Kidney (tissue), 13 donors: ENCODE measurements at regions not wholly inside any gene's neighbourhood (a gene's known extent, or its start where the extent isn't known, plus 50 kb on each side); places are given as distances from the start of the nearest gene placed in this dataset.
A peak's percentile ranks its signal among the peaks of the same experiment; 100 is the strongest.

Experiments
- DNase-seq, 5 donors: peaks; one replicate each; pipeline ENCODE4 v3.0.0-alpha.2; 2013 to 2020
- FAIRE-seq: peaks from 2 replicates; lab custom pipeline; 2012; peaks lifted over from hg19 to GRCh38; lab: Jason Lieb, UNC
- H3K27ac ChIP-seq, 2 donors: one replicate each; pipeline ENCODE4 v1.7.0; 2013; ENCODE audit warnings: low read depth in 2 of 2, low read length in 2 of 2, inconsistent platforms in 1 of 2
- H3K27me3 ChIP-seq: one replicate; pipeline ENCODE4 v1.7.1; 2013; ENCODE audit warnings: low read length, inconsistent platforms; ENCODE audit not compliant: control insufficient read depth, insufficient read depth
- H3K36me3 ChIP-seq, 3 donors: one replicate each; pipeline versions ENCODE4 v1.7.0 to v1.7.1; 2013; ENCODE audit warnings: low read length in 3 of 3, control low read depth in 1 of 3, inconsistent platforms in 1 of 3; ENCODE audit not compliant: insufficient read depth in 3 of 3, control insufficient read depth in 2 of 3
- H3K4me1 ChIP-seq, 3 donors: one replicate each; pipeline versions ENCODE4 v1.7.0 to v1.7.1; 2013; ENCODE audit warnings: low read length in 3 of 3, inconsistent platforms in 1 of 3, low read depth in 1 of 3; ENCODE audit not compliant: control insufficient read depth in 2 of 3, insufficient read depth in 2 of 3
- H3K4me3 ChIP-seq, 3 donors: one replicate each; pipeline versions ENCODE4 v1.7.0 to v1.8.1; 2013; ENCODE audit warnings: low read length in 3 of 3, control low read depth in 1 of 3, inconsistent platforms in 1 of 3
- H3K9ac ChIP-seq, 3 donors: one replicate each; pipeline versions ENCODE4 v1.7.0 to v1.7.1; 2013; ENCODE audit warnings: low read length in 3 of 3, control low read depth in 1 of 3, inconsistent platforms in 1 of 3
- H3K9me3 ChIP-seq, 3 donors: one replicate each; pipeline versions ENCODE4 v1.7.0 to v1.7.1; 2013; ENCODE audit warnings: low read length in 3 of 3, control low read depth in 1 of 3, inconsistent platforms in 1 of 3; ENCODE audit not compliant: control insufficient read depth in 2 of 3, insufficient read depth in 1 of 3
- CTCF ChIP-seq: IDR thresholded peaks from 3 replicates; pipeline ENCODE4 v1.5.1; 2012; ENCODE audit warnings: mild to moderate bottlenecking, moderate library complexity, borderline replicate concordance; ENCODE audit not compliant: insufficient read depth; ENCODE audit errors: extremely low read depth
- intact Hi-C: fragments of 100-400 bp; cut with DNase I; formaldehyde crosslinking; loops from one replicate; pipeline ENCODE4 v1.11.1; 2022
- donor health status: control.
- donor health status: control.
- donor health status: control.
- donor health status: control.
- donor health status: control.
- donor health status: DM: yes; HTN: yes; CAD: no.
- donor health status: Normal renal cell carcinoma (clear cell type).

- H3K27me3 ChIP-seq, result no peaks in the 10 kb centered on the region
- no peaks in the 10 kb centered on the region for H3K9me3 ChIP-seq
- H3K4me1 ChIP-seq, result peaks cover 0 to 5% (median 2%) of the 10 kb centered on the region in 3 donors
- no peak overlapping the region for H3K9ac ChIP-seq
- H3K36me3 ChIP-seq, result no peaks in the 10 kb centered on the region
- no peak overlapping the region for H3K4me3 ChIP-seq
- FAIRE-seq (no peak), DNase-seq (no peak)
- intact Hi-C loops, result no loop called here
- TF ChIP-seq CTCF, result no peak
- no peak overlapping the region for H3K27ac ChIP-seq
These were observed 123.5 kb upstream of the MYCN start for GRCh38 chr2:15816674-15817406.

- no peaks in the 10 kb centered on the region for H3K36me3 ChIP-seq
- H3K9ac ChIP-seq, result no peak overlapping the region
- no peak for TF ChIP-seq CTCF
- intact Hi-C loops, result no loop called here
- no peak overlapping the region for H3K27ac ChIP-seq
- no peaks in the 10 kb centered on the region for H3K9me3 ChIP-seq
- H3K27me3 ChIP-seq, result no peaks in the 10 kb centered on the region
- H3K4me1 ChIP-seq, result peaks cover 0 to 5% (median 2%) of the 10 kb centered on the region in 3 donors
- FAIRE-seq (no peak), DNase-seq (no peak)
- H3K4me3 ChIP-seq, result no peak overlapping the region
These were observed 122.6 kb upstream of the MYCN start for GRCh38 chr2:15817748-15818147.

- FAIRE-seq (no peak), DNase-seq (peak in 4 of 5 donors; percentile 90 to 97 (median 94))
- intact Hi-C loops, result no loop called here
These were observed 122.0 kb upstream of the MYCN start for GRCh38 chr2:15818318-15818753.

More at GRCh38 chr2:15818318-15818753, 122.0 kb upstream of the MYCN start:
- Histone ChIP-seq H3K9me3 (no peaks in the 10 kb centered on the region), H3K36me3 (no peaks in the 10 kb centered on the region), H3K9ac (no peak overlapping the region), H3K4me1 (peaks cover 0 to 5% (median 2%) of the 10 kb centered on the region in 3 donors), H3K27me3 (no peaks in the 10 kb centered on the region), H3K27ac (no peak overlapping the region), H3K4me3 (no peak overlapping the region)
- no peak for TF ChIP-seq CTCF
